Kidney (tissue), 13 donors: ENCODE measurements at regions not wholly inside any gene's neighbourhood (a gene's known extent, or its start where the extent isn't known, plus 50 kb on each side); places are given as distances from the start of the nearest gene placed in this dataset.

ENCODE experiments used
- DNase-seq, 5 donors: peaks; one replicate each; pipeline ENCODE4 v3.0.0-alpha.2; 2013 to 2020
- FAIRE-seq: peaks from 2 replicates; lab custom pipeline; 2012; peaks lifted over from hg19 to GRCh38; lab: Jason Lieb, UNC
- H3K27ac ChIP-seq, 2 donors: one replicate each; pipeline ENCODE4 v1.7.0; 2013; ENCODE audit warnings: low read depth in 2 of 2, low read length in 2 of 2, inconsistent platforms in 1 of 2
- H3K27me3 ChIP-seq: one replicate; pipeline ENCODE4 v1.7.1; 2013; ENCODE audit warnings: low read length, inconsistent platforms; ENCODE audit not compliant: control insufficient read depth, insufficient read depth
- H3K36me3 ChIP-seq, 3 donors: one replicate each; pipeline versions ENCODE4 v1.7.0 to v1.7.1; 2013; ENCODE audit warnings: low read length in 3 of 3, control low read depth in 1 of 3, inconsistent platforms in 1 of 3; ENCODE audit not compliant: insufficient read depth in 3 of 3, control insufficient read depth in 2 of 3
- H3K4me1 ChIP-seq, 3 donors: one replicate each; pipeline versions ENCODE4 v1.7.0 to v1.7.1; 2013; ENCODE audit warnings: low read length in 3 of 3, inconsistent platforms in 1 of 3, low read depth in 1 of 3; ENCODE audit not compliant: control insufficient read depth in 2 of 3, insufficient read depth in 2 of 3
- H3K4me3 ChIP-seq, 3 donors: one replicate each; pipeline versions ENCODE4 v1.7.0 to v1.8.1; 2013; ENCODE audit warnings: low read length in 3 of 3, control low read depth in 1 of 3, inconsistent platforms in 1 of 3
- H3K9ac ChIP-seq, 3 donors: one replicate each; pipeline versions ENCODE4 v1.7.0 to v1.7.1; 2013; ENCODE audit warnings: low read length in 3 of 3, control low read depth in 1 of 3, inconsistent platforms in 1 of 3
- H3K9me3 ChIP-seq, 3 donors: one replicate each; pipeline versions ENCODE4 v1.7.0 to v1.7.1; 2013; ENCODE audit warnings: low read length in 3 of 3, control low read depth in 1 of 3, inconsistent platforms in 1 of 3; ENCODE audit not compliant: control insufficient read depth in 2 of 3, insufficient read depth in 1 of 3
- CTCF ChIP-seq: IDR thresholded peaks from 3 replicates; pipeline ENCODE4 v1.5.1; 2012; ENCODE audit warnings: mild to moderate bottlenecking, moderate library complexity, borderline replicate concordance; ENCODE audit not compliant: insufficient read depth; ENCODE audit errors: extremely low read depth
- intact Hi-C: fragments of 100-400 bp; cut with DNase I; formaldehyde crosslinking; loops from one replicate; pipeline ENCODE4 v1.11.1; 2022
- donor health status: control.
- donor health status: control.
- donor health status: control.
- donor health status: control.
- donor health status: control.
- donor health status: DM: yes; HTN: yes; CAD: no.
- donor health status: Normal renal cell carcinoma (clear cell type).

GRCh38 chr22:22425783-22426624, 82.5 kb downstream of the ZNF280B start:
- intact Hi-C loops = no loop called here
- Histone ChIP-seq H3K9ac (no peak overlapping the region), H3K27ac (no peak overlapping the region), H3K36me3 (no peaks in the 10 kb centered on the region), H3K4me3 (no peak overlapping the region), H3K27me3 (no peaks in the 10 kb centered on the region), H3K4me1 (no peaks in the 10 kb centered on the region), H3K9me3 (no peaks in the 10 kb centered on the region)
- DNase-seq = no peak
- no peak for FAIRE-seq
- TF ChIP-seq CTCF = no peak

- Histone ChIP-seq H3K9me3 (no peaks in the 10 kb centered on the region), H3K27ac (no peak overlapping the region), H3K36me3 (no peaks in the 10 kb centered on the region), H3K9ac (no peak overlapping the region), H3K27me3 (no peaks in the 10 kb centered on the region), H3K4me3 (no peak overlapping the region), H3K4me1 (no peaks in the 10 kb centered on the region)
- no peak for FAIRE-seq
- intact Hi-C loops = no loop called here
- no peak for DNase-seq
- TF ChIP-seq CTCF = no peak
Measured at GRCh38 chr22:22427542-22428065, 80.9 kb downstream of the ZNF280B start.

- no peaks in the 10 kb centered on the region for H3K36me3 ChIP-seq
- H3K9me3 ChIP-seq = no peaks in the 10 kb centered on the region
- no peak for TF ChIP-seq CTCF
- intact Hi-C loops = no loop called here
- H3K27me3 ChIP-seq = no peaks in the 10 kb centered on the region
- H3K27ac ChIP-seq = no peak overlapping the region
- FAIRE-seq = no peak
- no peaks in the 10 kb centered on the region for H3K4me1 ChIP-seq
- no peak for DNase-seq
- H3K4me3 ChIP-seq = no peak overlapping the region
- H3K9ac ChIP-seq = no peak overlapping the region
Measured at GRCh38 chr22:22428222-22429098, 80.1 kb downstream of the ZNF280B start.
